ENCODE measurements at regions not wholly inside any gene's neighbourhood (a gene's known extent, or its start where the extent isn't known, plus 50 kb on each side); places are given as distances from the start of the nearest gene placed in this dataset.

DNA sequence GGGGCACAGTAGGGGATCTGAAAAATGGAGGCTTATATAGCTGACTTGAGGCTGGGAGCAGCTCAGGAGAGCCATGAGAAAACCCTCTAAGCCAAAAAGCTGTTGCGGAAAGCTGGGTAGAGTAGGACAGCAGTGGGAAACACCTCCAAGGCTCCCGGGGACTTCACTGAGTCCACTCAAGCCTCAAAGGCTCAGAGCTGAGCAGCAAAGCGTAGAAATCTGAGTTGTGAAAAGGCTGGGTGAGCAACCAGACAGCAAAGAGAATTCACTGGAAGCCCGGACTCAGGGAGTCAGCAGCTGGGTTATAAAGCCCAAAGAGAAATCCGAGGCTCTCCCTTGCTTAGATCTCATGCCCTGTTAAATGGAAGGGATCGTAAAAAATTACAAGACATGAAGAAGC, 905.0 kb downstream of the EFNB2 start:
- no peak overlapping the region for H3K4me3 Mint-ChIP-seq
- no peak overlapping the region for H3K27ac Mint-ChIP-seq (ENCODE audit: low read depth)
- H3K9me3 Mint-ChIP-seq = peaks cover 12% of the 10 kb centered on the region
- ATAC-seq (replicated peaks; ENCODE audit: extremely low read depth, poor library complexity, severe bottlenecking) = no peak
- no peak for DNase-seq (ENCODE audit: low spot score in 2 of 2)
- H3K4me1 Mint-ChIP-seq = no peaks in the 10 kb centered on the region
- H3K36me3 Mint-ChIP-seq (ENCODE audit: insufficient read depth) = no peaks in the 10 kb centered on the region
- no peaks in the 10 kb centered on the region for H3K27me3 Mint-ChIP-seq

GRCh38 chr13:105627270-105627669, 908.2 kb downstream of the EFNB2 start:
- no peaks in the 10 kb centered on the region for H3K27me3 Mint-ChIP-seq
- no peaks in the 10 kb centered on the region for H3K4me1 Mint-ChIP-seq
- H3K27ac Mint-ChIP-seq (ENCODE audit: low read depth) = no peak overlapping the region
- DNase-seq (ENCODE audit: low spot score in 2 of 2) (no peak), ATAC-seq (replicated peaks; ENCODE audit: extremely low read depth, poor library complexity, severe bottlenecking) (no peak)
- H3K4me3 Mint-ChIP-seq = no peak overlapping the region
- H3K36me3 Mint-ChIP-seq (ENCODE audit: insufficient read depth) = no peaks in the 10 kb centered on the region
- peaks cover 12% of the 10 kb centered on the region for H3K9me3 Mint-ChIP-seq

GRCh38 chr13:105625691-105626090, 909.8 kb downstream of the EFNB2 start:
- Mint-ChIP-seq H3K9me3 (peaks cover 7% of the 10 kb centered on the region), H3K4me1 (no peaks in the 10 kb centered on the region), H3K27ac (ENCODE audit: low read depth) (no peak overlapping the region), H3K4me3 (no peak overlapping the region), H3K36me3 (ENCODE audit: insufficient read depth) (no peaks in the 10 kb centered on the region), H3K27me3 (no peaks in the 10 kb centered on the region)
- no peak for DNase-seq (ENCODE audit: low spot score in 2 of 2)
- ATAC-seq (replicated peaks; ENCODE audit: extremely low read depth, poor library complexity, severe bottlenecking) = no peak

DNA sequence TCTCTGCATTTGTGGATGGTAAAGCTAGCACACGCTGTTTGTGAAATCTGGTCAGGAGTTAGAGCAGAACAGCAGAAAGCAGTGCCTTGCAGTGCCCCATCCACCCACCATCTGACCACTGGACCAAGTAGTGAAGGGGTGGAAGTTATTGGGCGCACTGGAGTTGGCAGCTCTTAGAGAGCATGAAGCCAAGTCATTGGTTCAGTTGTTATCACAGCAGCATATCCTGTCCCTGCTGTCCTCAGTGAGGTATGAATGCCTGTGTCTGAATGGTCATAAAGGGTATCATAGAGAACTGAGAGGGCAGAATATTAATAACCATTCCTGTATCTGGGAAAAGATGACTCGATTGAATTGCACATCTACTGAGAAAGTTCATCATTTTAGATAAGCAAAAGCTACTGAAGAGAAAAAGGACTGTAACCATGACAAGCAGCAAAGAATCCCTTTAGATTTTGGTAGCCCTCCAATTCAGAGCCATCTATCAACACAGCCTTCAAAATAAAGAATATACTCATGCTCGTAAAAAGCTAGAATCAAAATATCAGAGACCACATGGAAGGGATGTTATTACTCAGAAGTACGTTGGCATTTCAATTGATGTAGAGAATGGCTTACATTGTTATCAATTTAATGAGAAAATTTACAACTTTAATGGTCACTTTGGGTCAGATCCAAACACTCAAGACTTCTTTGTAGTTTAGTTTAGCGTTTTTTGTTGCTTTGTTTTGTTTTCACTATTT, 919.0 kb downstream of the EFNB2 start:
- H3K4me1 Mint-ChIP-seq = no peaks in the 10 kb centered on the region
- no peaks in the 10 kb centered on the region for H3K27me3 Mint-ChIP-seq
- H3K36me3 Mint-ChIP-seq (ENCODE audit: insufficient read depth) = no peaks in the 10 kb centered on the region
- no peak for ATAC-seq (replicated peaks; ENCODE audit: extremely low read depth, poor library complexity, severe bottlenecking)
- peaks cover 6% of the 10 kb centered on the region for H3K9me3 Mint-ChIP-seq
- DNase-seq (ENCODE audit: low spot score in 2 of 2) = no peak
- no peak overlapping the region for H3K4me3 Mint-ChIP-seq
- no peak overlapping the region for H3K27ac Mint-ChIP-seq (ENCODE audit: low read depth)

- H3K4me3 Mint-ChIP-seq = no peak overlapping the region
- no peak for ATAC-seq (replicated peaks; ENCODE audit: extremely low read depth, poor library complexity, severe bottlenecking)
- H3K27ac Mint-ChIP-seq (ENCODE audit: low read depth) = no peak overlapping the region
- H3K36me3 Mint-ChIP-seq (ENCODE audit: insufficient read depth) = no peaks in the 10 kb centered on the region
- H3K27me3 Mint-ChIP-seq = no peaks in the 10 kb centered on the region
- DNase-seq (ENCODE audit: low spot score in 2 of 2) = no peak
- no peaks in the 10 kb centered on the region for H3K9me3 Mint-ChIP-seq
- no peaks in the 10 kb centered on the region for H3K4me1 Mint-ChIP-seq
Observed at GRCh38 chr13:105612541-105612940, 922.9 kb downstream of the EFNB2 start.

DNA sequence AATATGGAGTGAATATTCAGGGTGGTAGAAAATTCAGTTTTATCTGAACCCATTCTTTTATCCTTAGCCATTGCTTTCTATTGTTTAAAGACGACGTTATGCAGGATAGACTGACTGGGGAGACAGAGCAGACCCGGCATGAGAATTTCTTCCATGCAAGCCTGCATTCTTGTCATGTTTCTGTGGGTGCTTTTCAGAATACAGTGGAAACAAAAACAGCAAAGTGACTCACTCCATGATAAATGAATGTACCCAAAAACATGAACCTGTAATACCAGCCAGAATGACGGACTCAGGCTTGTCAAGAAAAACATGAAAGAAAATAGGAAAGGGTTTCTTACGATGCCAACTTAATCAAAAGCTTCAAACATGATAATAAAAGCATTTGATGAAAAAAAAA, 924.0 kb downstream of the EFNB2 start:
- H3K4me3 Mint-ChIP-seq = no peak overlapping the region
- no peak overlapping the region for H3K27ac Mint-ChIP-seq (ENCODE audit: low read depth)
- no peak for ATAC-seq (replicated peaks; ENCODE audit: extremely low read depth, poor library complexity, severe bottlenecking)
- no peaks in the 10 kb centered on the region for H3K4me1 Mint-ChIP-seq
- no peaks in the 10 kb centered on the region for H3K36me3 Mint-ChIP-seq (ENCODE audit: insufficient read depth)
- no peak for DNase-seq (ENCODE audit: low spot score in 2 of 2)
- H3K27me3 Mint-ChIP-seq = no peaks in the 10 kb centered on the region
- H3K9me3 Mint-ChIP-seq = no peaks in the 10 kb centered on the region

GRCh38 chr13:105608104-105608503, 927.4 kb downstream of the EFNB2 start:
- Mint-ChIP-seq H3K27ac (ENCODE audit: low read depth) (no peak overlapping the region), H3K36me3 (ENCODE audit: insufficient read depth) (no peaks in the 10 kb centered on the region), H3K4me1 (no peaks in the 10 kb centered on the region), H3K27me3 (no peaks in the 10 kb centered on the region), H3K9me3 (peaks cover 1% of the 10 kb centered on the region), H3K4me3 (no peak overlapping the region)
- no peak for ATAC-seq (replicated peaks; ENCODE audit: extremely low read depth, poor library complexity, severe bottlenecking)
- DNase-seq (ENCODE audit: low spot score in 2 of 2) = no peak

GRCh38 chr13:105607426-105607825, 928.0 kb downstream of the EFNB2 start:
- Mint-ChIP-seq H3K9me3 (peaks cover 5% of the 10 kb centered on the region), H3K27me3 (no peaks in the 10 kb centered on the region), H3K27ac (ENCODE audit: low read depth) (no peak overlapping the region), H3K4me3 (no peak overlapping the region), H3K4me1 (no peaks in the 10 kb centered on the region), H3K36me3 (ENCODE audit: insufficient read depth) (no peaks in the 10 kb centered on the region)
- DNase-seq (ENCODE audit: low spot score in 2 of 2) (no peak), ATAC-seq (replicated peaks; ENCODE audit: extremely low read depth, poor library complexity, severe bottlenecking) (no peak)

DNA sequence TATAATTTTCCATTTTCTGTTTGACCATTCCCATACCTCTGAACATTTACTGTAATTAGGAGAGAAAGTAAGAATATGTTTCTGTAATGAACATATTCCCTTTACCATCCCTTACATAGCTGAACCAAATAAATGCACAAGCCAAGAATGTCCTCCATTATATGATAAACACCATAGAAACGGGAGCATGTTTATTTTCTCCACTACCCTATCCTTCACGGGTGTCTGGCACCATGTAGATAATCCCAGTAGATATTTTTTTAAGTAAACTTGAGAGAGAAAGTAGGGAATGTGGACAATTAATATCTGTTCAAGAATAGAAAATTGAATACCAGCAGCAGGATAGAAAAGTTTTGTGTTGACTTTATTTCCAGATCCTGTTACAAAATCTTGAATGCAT, 928.4 kb downstream of the EFNB2 start:
- ATAC-seq (replicated peaks; ENCODE audit: extremely low read depth, poor library complexity, severe bottlenecking) = no peak
- H3K4me1 Mint-ChIP-seq = no peaks in the 10 kb centered on the region
- H3K4me3 Mint-ChIP-seq = no peak overlapping the region
- no peak for DNase-seq (ENCODE audit: low spot score in 2 of 2)
- H3K9me3 Mint-ChIP-seq = peaks cover 5% of the 10 kb centered on the region
- H3K27me3 Mint-ChIP-seq = no peaks in the 10 kb centered on the region
- no peaks in the 10 kb centered on the region for H3K36me3 Mint-ChIP-seq (ENCODE audit: insufficient read depth)
- H3K27ac Mint-ChIP-seq (ENCODE audit: low read depth) = no peak overlapping the region

DNA sequence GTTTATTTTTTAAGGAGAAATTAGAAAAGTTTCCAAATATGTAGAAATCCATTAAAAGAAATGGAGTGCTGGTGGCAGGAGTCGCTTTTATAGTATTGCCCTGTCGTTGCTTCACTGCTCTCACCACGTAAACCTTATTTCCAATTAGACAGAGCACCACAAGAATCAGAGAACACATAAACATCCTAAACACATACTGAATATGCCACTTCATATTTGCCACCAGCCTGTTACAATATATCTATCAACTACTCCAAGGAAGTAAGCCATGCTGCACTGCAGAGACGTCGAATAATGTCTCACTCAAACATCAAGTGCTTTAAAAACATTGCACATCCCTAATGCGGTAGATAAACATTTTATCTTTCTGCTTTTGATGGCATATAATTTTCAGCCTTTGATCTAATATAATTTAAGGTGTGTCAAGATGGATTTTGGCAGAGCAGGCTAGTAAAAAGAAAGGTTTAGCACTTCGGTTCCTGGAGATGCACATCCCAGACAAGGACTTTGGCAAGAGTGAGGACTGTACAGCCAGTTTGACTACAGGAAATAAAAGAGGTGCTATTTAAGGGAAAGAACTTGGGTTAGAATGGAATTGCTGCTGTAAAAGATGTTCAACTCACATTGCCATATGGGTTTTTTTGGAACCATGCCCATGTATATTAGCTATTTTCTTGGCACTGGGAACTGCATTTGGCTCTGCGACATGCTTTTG, 932.3 kb downstream of the EFNB2 start:
- Mint-ChIP-seq H3K4me3 (no peak overlapping the region), H3K9me3 (peaks cover 23% of the 10 kb centered on the region), H3K27ac (ENCODE audit: low read depth) (no peak overlapping the region), H3K36me3 (ENCODE audit: insufficient read depth) (no peaks in the 10 kb centered on the region), H3K4me1 (no peaks in the 10 kb centered on the region), H3K27me3 (no peaks in the 10 kb centered on the region)
- DNase-seq (ENCODE audit: low spot score in 2 of 2) (no peak), ATAC-seq (replicated peaks; ENCODE audit: extremely low read depth, poor library complexity, severe bottlenecking) (no peak)

GRCh38 chr13:105599477-105600037, 935.9 kb downstream of the EFNB2 start:
- no peak overlapping the region for H3K4me3 Mint-ChIP-seq
- no peak overlapping the region for H3K27ac Mint-ChIP-seq (ENCODE audit: low read depth)
- ATAC-seq (replicated peaks; ENCODE audit: extremely low read depth, poor library complexity, severe bottlenecking) (no peak), DNase-seq (ENCODE audit: low spot score in 2 of 2) (no peak)
- H3K9me3 Mint-ChIP-seq = peaks cover 32% of the 10 kb centered on the region
- H3K36me3 Mint-ChIP-seq (ENCODE audit: insufficient read depth) = no peaks in the 10 kb centered on the region
- no peaks in the 10 kb centered on the region for H3K4me1 Mint-ChIP-seq
- no peaks in the 10 kb centered on the region for H3K27me3 Mint-ChIP-seq

DNA sequence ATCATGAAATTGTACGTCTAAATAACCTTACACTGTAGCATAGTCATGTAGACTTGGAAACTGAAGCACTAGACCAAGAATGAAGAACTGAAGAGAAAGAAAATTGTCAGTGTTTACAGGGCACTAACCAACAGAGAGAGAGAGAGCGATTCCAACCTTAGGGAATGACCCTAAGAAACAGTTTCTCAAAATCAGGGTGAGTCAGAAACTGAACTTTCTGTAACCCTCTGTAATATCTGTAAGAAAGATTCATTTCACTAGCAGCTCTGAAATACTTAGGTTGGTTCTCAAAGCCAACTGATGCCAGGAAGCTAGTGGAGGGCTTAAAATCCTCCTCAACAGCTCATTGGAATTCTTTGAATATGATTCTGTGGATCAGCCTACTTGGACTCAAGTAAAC, 936.9 kb downstream of the EFNB2 start:
- Mint-ChIP-seq H3K27ac (ENCODE audit: low read depth) (no peak overlapping the region), H3K4me1 (no peaks in the 10 kb centered on the region), H3K27me3 (no peaks in the 10 kb centered on the region), H3K36me3 (ENCODE audit: insufficient read depth) (no peaks in the 10 kb centered on the region), H3K9me3 (peaks cover 34% of the 10 kb centered on the region), H3K4me3 (no peak overlapping the region)
- DNase-seq (ENCODE audit: low spot score in 2 of 2) (no peak), ATAC-seq (replicated peaks; ENCODE audit: extremely low read depth, poor library complexity, severe bottlenecking) (no peak)

GRCh38 chr13:105597573-105597972, 937.9 kb downstream of the EFNB2 start:
- no peak overlapping the region for H3K4me3 Mint-ChIP-seq

More at GRCh38 chr13:105597573-105597972, 937.9 kb downstream of the EFNB2 start:
- no peak for DNase-seq (ENCODE audit: low spot score in 2 of 2)
- H3K36me3 Mint-ChIP-seq (ENCODE audit: insufficient read depth) = no peaks in the 10 kb centered on the region
- peaks cover 29% of the 10 kb centered on the region for H3K9me3 Mint-ChIP-seq
- no peaks in the 10 kb centered on the region for H3K27me3 Mint-ChIP-seq
- H3K27ac Mint-ChIP-seq (ENCODE audit: low read depth) = no peak overlapping the region
- no peaks in the 10 kb centered on the region for H3K4me1 Mint-ChIP-seq
- no peak for ATAC-seq (replicated peaks; ENCODE audit: extremely low read depth, poor library complexity, severe bottlenecking)

Measured in central memory CD8-positive, alpha-beta T cell (primary cell).